ENCODE measurements at regions not wholly inside any gene's neighbourhood (a gene's known extent, or its start where the extent isn't known, plus 50 kb on each side); places are given as distances from the start of the nearest gene placed in this dataset.

GRCh38 chrX:71000139-71000538, 68.0 kb downstream of the SNX12 start:
- peak; percentile 26 for DNase-seq

- peak; percentile 64 for DNase-seq
Measured at GRCh38 chrX:70998411-70999027, 67.6 kb upstream of the SLC7A3 start.

GRCh38 chrX:70995338-70995737, 64.4 kb upstream of the SLC7A3 start:
- DNase-seq, result no peak

- DNase-seq, result no peak
Measured at GRCh38 chrX:70988425-70988824, 57.5 kb upstream of the SLC7A3 start.

Data from hematopoietic multipotent progenitor cell treated with erythropoietin and hydrocortisone succinate and interleukin-3 and kit ligand, for 4 days (in vitro differentiated cells).